Liver (tissue), 8 donors: ENCODE measurements at regions not wholly inside any gene's neighbourhood (a gene's known extent, or its start where the extent isn't known, plus 50 kb on each side); places are given as distances from the start of the nearest gene placed in this dataset.

Source experiments
- DNase-seq: peaks from one replicate; pipeline ENCODE4 v3.0.0-alpha.2; 2017; ENCODE audit warnings: low spot score
- H3K27ac ChIP-seq, 2 donors: one replicate each; pipeline ENCODE4 v1.7.0; 2013; ENCODE audit warnings: inconsistent platforms in 2 of 2, low read length in 2 of 2, control low read depth in 1 of 2, low read depth in 1 of 2, mild to moderate bottlenecking in 1 of 2
- H3K27me3 ChIP-seq, 4 donors: one replicate each; pipeline versions ENCODE4 v1.6.1 to v1.7.0; 2013; ENCODE audit warnings: low read length in 3 of 4, inconsistent platforms in 1 of 4, mild to moderate bottlenecking in 1 of 4, moderate library complexity in 1 of 4; ENCODE audit not compliant: control insufficient read depth in 4 of 4, insufficient read depth in 4 of 4
- H3K36me3 ChIP-seq, 4 donors: one replicate each; pipeline versions ENCODE4 v1.6.1 to v1.7.0; 2013; ENCODE audit warnings: low read length in 3 of 4, mild to moderate bottlenecking in 3 of 4, low read depth in 1 of 4, moderate library complexity in 1 of 4; ENCODE audit not compliant: control insufficient read depth in 4 of 4, insufficient read depth in 3 of 4
- H3K4me1 ChIP-seq, 4 donors: one replicate each; pipeline versions ENCODE4 v1.6.1 to v1.7.0; 2013; ENCODE audit warnings: low read length in 3 of 4, mild to moderate bottlenecking in 3 of 4, moderate library complexity in 1 of 4; ENCODE audit not compliant: control insufficient read depth in 4 of 4, insufficient read depth in 4 of 4
- H3K4me3 ChIP-seq, 3 donors: one replicate each; pipeline versions ENCODE4 v1.6.1 to v1.7.0; 2013; ENCODE audit warnings: low read length in 3 of 3, control low read depth in 1 of 3, low read depth in 1 of 3, mild to moderate bottlenecking in 1 of 3
- H3K9ac ChIP-seq, 2 donors: one replicate each; pipeline ENCODE4 v1.7.0; 2013; ENCODE audit warnings: low read length in 2 of 2, mild to moderate bottlenecking in 2 of 2, moderate library complexity in 2 of 2, control low read depth in 1 of 2, low read depth in 1 of 2
- H3K9me3 ChIP-seq, 4 donors: one replicate each; pipeline versions ENCODE4 v1.6.1 to v1.7.0; 2013; ENCODE audit warnings: low read length in 3 of 4; ENCODE audit not compliant: control insufficient read depth in 4 of 4
- ATF3 ChIP-seq: IDR thresholded peaks from 2 replicates; pipeline ENCODE4 v1.6.1; 2016; ENCODE audit warnings: antibody characterized with exemption
- CTCF ChIP-seq: fragments of 150-350 bp; IDR thresholded peaks from 2 replicates; pipeline ENCODE4 v1.5.1; 2017; ENCODE audit warnings: improper control_type of control experiment, low read depth, low read length; ENCODE audit not compliant: missing input control
- EGR1 ChIP-seq, 2 donors: IDR thresholded peaks; 2 replicates each; pipeline ENCODE4 v1.6.1; 2016 to 2018; ENCODE audit warnings: antibody characterized with exemption in 2 of 2, low read depth in 2 of 2
- FOXA1 ChIP-seq: IDR thresholded peaks from 2 replicates; pipeline ENCODE4 v1.6.1; 2016; ENCODE audit warnings: antibody characterized with exemption
- FOXA2 ChIP-seq: IDR thresholded peaks from 2 replicates; pipeline ENCODE4 v1.6.1; 2016; ENCODE audit warnings: antibody characterized with exemption
- GABPA ChIP-seq, 2 donors: IDR thresholded peaks in 1 of 2; conservative IDR thresholded peaks in 1 of 2; 2 replicates each; pipeline ENCODE4 v1.6.1; 2016; ENCODE audit warnings: antibody characterized with exemption in 2 of 2, mild to moderate bottlenecking in 1 of 2, moderate library complexity in 1 of 2
- HNF4A ChIP-seq, 2 donors: conservative IDR thresholded peaks; 2 replicates each; pipeline ENCODE4 v1.6.1; 2016; ENCODE audit warnings: antibody characterized with exemption in 2 of 2, mild to moderate bottlenecking in 2 of 2
- HNF4G ChIP-seq: IDR thresholded peaks from 2 replicates; pipeline ENCODE4 v1.6.1; 2016; ENCODE audit warnings: antibody characterized with exemption
- JUND ChIP-seq, 2 donors: IDR thresholded peaks; 2 replicates each; pipeline ENCODE4 v1.6.1; 2016; ENCODE audit warnings: antibody characterized with exemption in 2 of 2
- NR2F2 ChIP-seq: IDR thresholded peaks from 2 replicates; pipeline ENCODE4 v1.6.1; 2016; ENCODE audit warnings: antibody characterized with exemption
- RAD21 ChIP-seq, 2 donors: IDR thresholded peaks; 2 replicates each; pipeline ENCODE4 v1.6.1; 2016; ENCODE audit warnings: antibody characterized with exemption in 2 of 2, mild to moderate bottlenecking in 2 of 2
- REST ChIP-seq: IDR thresholded peaks from 2 replicates; pipeline ENCODE4 v1.6.1; 2016; ENCODE audit warnings: antibody characterized with exemption, mild to moderate bottlenecking
- RXRA ChIP-seq, 2 donors: IDR thresholded peaks; 2 replicates each; pipeline ENCODE4 v1.6.1; 2017 to 2018; ENCODE audit warnings: antibody characterized with exemption in 2 of 2, mild to moderate bottlenecking in 1 of 2
- SP1 ChIP-seq: IDR thresholded peaks from 2 replicates; pipeline ENCODE4 v1.6.1; 2018; ENCODE audit warnings: antibody characterized with exemption, mild to moderate bottlenecking
- TAF1 ChIP-seq: conservative IDR thresholded peaks from 2 replicates; pipeline ENCODE4 v1.6.1; 2016; ENCODE audit warnings: antibody characterized with exemption, mild to moderate bottlenecking
- YY1 ChIP-seq: IDR thresholded peaks from 2 replicates; pipeline ENCODE4 v1.6.1; 2016; ENCODE audit warnings: antibody characterized with exemption, mild to moderate bottlenecking
- WGBS: extraction: QIAGEN DNeasy Blood & Tissue Kit; methylation state at CpG from one replicate; pipeline ENCODE4 v1.1.7; 2013; 5-methylcytosine and 5-hydroxymethylcytosine counted together
- TF ChIP-seq, protein P1 (sequence below): IDR thresholded peaks from 2 replicates; pipeline ENCODE4 v1.6.1; 2016; ENCODE audit warnings: antibody characterized with exemption
- TF ChIP-seq, protein P2 (sequence below): IDR thresholded peaks from 2 replicates; pipeline ENCODE4 v1.6.1; 2016; ENCODE audit warnings: antibody characterized with exemption
- donor health status: healthy.
- donor health status: healthy.
- donor health status: healthy.
- donor health status: healthy.
- donor health status: healthy.

DNA sequence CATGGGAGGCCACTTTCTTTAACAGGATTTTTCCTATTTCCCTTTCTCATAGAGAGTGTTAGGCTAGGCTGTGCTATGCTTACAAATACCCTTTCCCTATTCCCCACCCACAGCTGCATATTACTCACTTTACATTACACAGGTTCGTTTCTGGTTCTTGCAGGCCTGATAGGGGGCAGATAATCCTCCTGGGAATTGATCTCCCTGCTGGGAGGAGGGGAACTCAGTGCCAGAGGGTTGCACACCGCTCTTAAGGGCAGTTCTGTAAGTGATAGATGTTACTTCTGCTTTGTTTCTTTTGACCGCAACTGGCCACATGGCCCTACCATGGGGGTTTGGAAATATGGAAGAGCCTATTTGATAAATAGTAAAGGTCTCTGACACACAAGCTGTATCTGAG, 54.0 kb upstream of the NTRK2 start:
- Histone ChIP-seq H3K9ac (no peak overlapping the region), H3K4me1 (no peaks in the 10 kb centered on the region), H3K27me3 (no peaks in the 10 kb centered on the region), H3K27ac (no peak overlapping the region), H3K36me3 (no peaks in the 10 kb centered on the region), H3K4me3 (no peak overlapping the region), H3K9me3 (peaks cover 0 to 3% (median 0%) of the 10 kb centered on the region in 4 donors)
- WGBS = 51% methylated on average over 3 of the region's 3 CpGs
- no peak for DNase-seq
- TF ChIP-seq, protein P1, sequence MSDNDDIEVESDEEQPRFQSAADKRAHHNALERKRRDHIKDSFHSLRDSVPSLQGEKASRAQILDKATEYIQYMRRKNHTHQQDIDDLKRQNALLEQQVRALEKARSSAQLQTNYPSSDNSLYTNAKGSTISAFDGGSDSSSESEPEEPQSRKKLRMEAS = no peak
- TF ChIP-seq JUND (IDR thresholded peaks at IDR 0.05) (no peak), REST (no peak), HNF4G (no peak), CTCF (no peak), YY1 (no peak), TAF1 (no peak), RXRA (IDR thresholded peaks at IDR 0.05) (no peak), RAD21 (IDR thresholded peaks at IDR 0.05) (no peak), SP1 (no peak), NR2F2 (no peak), FOXA1 (no peak), ATF3 (no peak), HNF4A (conservative IDR thresholded peaks at IDR 0.05) (no peak), GABPA (IDR thresholded peaks at IDR 0.05 in 1 of 2, conservative IDR thresholded peaks at IDR 0.05 in 1 of 2) (no peak), EGR1 (IDR thresholded peaks at IDR 0.05; ENCODE audit: low read depth in 2 of 2) (no peak), FOXA2 (no peak)
- TF ChIP-seq, protein P2, sequence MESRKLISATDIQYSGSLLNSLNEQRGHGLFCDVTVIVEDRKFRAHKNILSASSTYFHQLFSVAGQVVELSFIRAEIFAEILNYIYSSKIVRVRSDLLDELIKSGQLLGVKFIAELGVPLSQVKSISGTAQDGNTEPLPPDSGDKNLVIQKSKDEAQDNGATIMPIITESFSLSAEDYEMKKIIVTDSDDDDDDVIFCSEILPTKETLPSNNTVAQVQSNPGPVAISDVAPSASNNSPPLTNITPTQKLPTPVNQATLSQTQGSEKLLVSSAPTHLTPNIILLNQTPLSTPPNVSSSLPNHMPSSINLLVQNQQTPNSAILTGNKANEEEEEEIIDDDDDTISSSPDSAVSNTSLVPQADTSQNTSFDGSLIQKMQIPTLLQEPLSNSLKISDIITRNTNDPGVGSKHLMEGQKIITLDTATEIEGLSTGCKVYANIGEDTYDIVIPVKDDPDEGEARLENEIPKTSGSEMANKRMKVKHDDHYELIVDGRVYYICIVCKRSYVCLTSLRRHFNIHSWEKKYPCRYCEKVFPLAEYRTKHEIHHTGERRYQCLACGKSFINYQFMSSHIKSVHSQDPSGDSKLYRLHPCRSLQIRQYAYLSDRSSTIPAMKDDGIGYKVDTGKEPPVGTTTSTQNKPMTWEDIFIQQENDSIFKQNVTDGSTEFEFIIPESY = no peak
